ENCODE measurements at regions not wholly inside any gene's neighbourhood (a gene's known extent, or its start where the extent isn't known, plus 50 kb on each side); places are given as distances from the start of the nearest gene placed in this dataset.

DNA sequence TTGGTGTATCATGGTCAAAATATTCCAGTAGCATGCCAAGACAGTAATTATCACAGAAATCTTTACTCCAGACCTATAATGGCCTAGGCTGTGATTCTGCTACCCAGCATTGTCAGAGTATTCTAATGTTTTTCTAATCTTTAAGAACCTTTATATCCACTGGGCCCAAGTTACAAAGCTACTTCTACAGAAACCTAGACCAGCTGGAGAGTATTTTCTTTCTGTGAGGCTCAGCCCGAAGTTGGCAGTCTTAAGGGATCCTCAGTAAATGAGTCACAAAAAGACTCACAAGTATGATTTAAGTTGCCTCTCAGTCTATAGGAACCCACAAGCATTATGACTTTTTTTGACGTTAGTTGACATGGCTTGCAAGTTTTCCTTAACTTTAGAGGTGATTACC is 638.5 kb upstream of the FAM241A start:
- CTCF ChIA-PET = no interaction called here
- intact Hi-C loops (cut with micrococcal nuclease; ENCODE audit: unreplicated experiment) (no loop called here), in situ Hi-C loops (cut with HindIII; ENCODE audit: low pct_unique_long_range_greater_than_20kb, low sequenced_read_pairs) (no loop called here)
- Histone ChIP-seq H3K27me3 (ENCODE audit: control insufficient read depth, insufficient read depth, low read length) (no peaks in the 10 kb centered on the region), H3K27ac (ENCODE audit: low read length) (no peak overlapping the region), H3K36me3 (ENCODE audit: control insufficient read depth, insufficient read depth, low read length) (no peaks in the 10 kb centered on the region), H3K4me1 (ENCODE audit: control insufficient read depth, insufficient read depth, low read length) (no peaks in the 10 kb centered on the region), H3K9me3 (ENCODE audit: control insufficient read depth, insufficient read depth, low read depth, low read length) (no peaks in the 10 kb centered on the region), H3K4me3 (ENCODE audit: low read depth in 2 of 2, low read length in 2 of 2) (no peak overlapping the region)
- DNase-seq (ENCODE audit: low read depth, low spot score) = no peak
- no peak for ATAC-seq
- no peak for TF ChIP-seq TCF7L2 (IDR thresholded peaks at IDR 0.05; ENCODE audit: low read depth, low read length)
- TF ChIP-seq, protein P1, sequence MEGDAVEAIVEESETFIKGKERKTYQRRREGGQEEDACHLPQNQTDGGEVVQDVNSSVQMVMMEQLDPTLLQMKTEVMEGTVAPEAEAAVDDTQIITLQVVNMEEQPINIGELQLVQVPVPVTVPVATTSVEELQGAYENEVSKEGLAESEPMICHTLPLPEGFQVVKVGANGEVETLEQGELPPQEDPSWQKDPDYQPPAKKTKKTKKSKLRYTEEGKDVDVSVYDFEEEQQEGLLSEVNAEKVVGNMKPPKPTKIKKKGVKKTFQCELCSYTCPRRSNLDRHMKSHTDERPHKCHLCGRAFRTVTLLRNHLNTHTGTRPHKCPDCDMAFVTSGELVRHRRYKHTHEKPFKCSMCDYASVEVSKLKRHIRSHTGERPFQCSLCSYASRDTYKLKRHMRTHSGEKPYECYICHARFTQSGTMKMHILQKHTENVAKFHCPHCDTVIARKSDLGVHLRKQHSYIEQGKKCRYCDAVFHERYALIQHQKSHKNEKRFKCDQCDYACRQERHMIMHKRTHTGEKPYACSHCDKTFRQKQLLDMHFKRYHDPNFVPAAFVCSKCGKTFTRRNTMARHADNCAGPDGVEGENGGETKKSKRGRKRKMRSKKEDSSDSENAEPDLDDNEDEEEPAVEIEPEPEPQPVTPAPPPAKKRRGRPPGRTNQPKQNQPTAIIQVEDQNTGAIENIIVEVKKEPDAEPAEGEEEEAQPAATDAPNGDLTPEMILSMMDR (IDR thresholded peaks at IDR 0.05) = no peak
- no peak for TF ChIP-seq SIN3A (IDR thresholded peaks at IDR 0.05; ENCODE audit: borderline replicate concordance, insufficient read depth, low read depth, low read length)
- TF ChIP-seq POLR2AphosphoS5 (IDR thresholded peaks at IDR 0.05; ENCODE audit: low read depth, low read length) = no peak
- no TSS peak for BruUV-seq (replicated peaks)
- POLR2A ChIA-PET = no interaction called here

DNA sequence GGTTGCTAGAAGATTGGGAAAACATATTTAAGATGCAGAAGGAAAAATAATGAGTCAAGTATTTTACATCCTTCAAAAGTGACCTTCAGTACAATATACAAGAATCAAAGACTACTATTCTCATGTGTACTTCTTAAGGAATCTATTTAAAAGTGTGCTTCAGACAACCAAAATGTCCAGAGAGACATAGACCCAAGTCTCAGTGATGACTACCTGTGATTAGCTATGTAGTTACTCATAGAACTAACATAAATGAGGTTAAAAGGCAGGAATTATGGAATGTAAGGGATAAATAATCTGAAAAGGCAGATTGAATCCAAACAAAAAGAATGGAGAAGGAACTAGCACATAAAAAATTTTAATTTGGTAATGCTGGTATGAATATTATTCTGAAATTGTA is 634.7 kb upstream of the FAM241A start:
- intact Hi-C loops (cut with micrococcal nuclease; ENCODE audit: unreplicated experiment) (no loop called here), in situ Hi-C loops (cut with HindIII; ENCODE audit: low pct_unique_long_range_greater_than_20kb, low sequenced_read_pairs) (no loop called here)
- Histone ChIP-seq H3K9me3 (ENCODE audit: control insufficient read depth, insufficient read depth, low read depth, low read length) (no peaks in the 10 kb centered on the region), H3K27me3 (ENCODE audit: control insufficient read depth, insufficient read depth, low read length) (no peaks in the 10 kb centered on the region), H3K4me3 (ENCODE audit: low read depth in 2 of 2, low read length in 2 of 2) (no peak overlapping the region), H3K36me3 (ENCODE audit: control insufficient read depth, insufficient read depth, low read length) (no peaks in the 10 kb centered on the region), H3K27ac (ENCODE audit: low read length) (no peak overlapping the region), H3K4me1 (ENCODE audit: control insufficient read depth, insufficient read depth, low read length) (no peaks in the 10 kb centered on the region)
- ATAC-seq (no peak), DNase-seq (ENCODE audit: low read depth, low spot score) (no peak)
- TF ChIP-seq, protein P1 (IDR thresholded peaks at IDR 0.05) = no peak
- TF ChIP-seq TCF7L2 (IDR thresholded peaks at IDR 0.05; ENCODE audit: low read depth, low read length) (no peak), SIN3A (IDR thresholded peaks at IDR 0.05; ENCODE audit: borderline replicate concordance, insufficient read depth, low read depth, low read length) (no peak), POLR2AphosphoS5 (IDR thresholded peaks at IDR 0.05; ENCODE audit: low read depth, low read length) (no peak)
- TF ChIP-seq, protein P2, sequence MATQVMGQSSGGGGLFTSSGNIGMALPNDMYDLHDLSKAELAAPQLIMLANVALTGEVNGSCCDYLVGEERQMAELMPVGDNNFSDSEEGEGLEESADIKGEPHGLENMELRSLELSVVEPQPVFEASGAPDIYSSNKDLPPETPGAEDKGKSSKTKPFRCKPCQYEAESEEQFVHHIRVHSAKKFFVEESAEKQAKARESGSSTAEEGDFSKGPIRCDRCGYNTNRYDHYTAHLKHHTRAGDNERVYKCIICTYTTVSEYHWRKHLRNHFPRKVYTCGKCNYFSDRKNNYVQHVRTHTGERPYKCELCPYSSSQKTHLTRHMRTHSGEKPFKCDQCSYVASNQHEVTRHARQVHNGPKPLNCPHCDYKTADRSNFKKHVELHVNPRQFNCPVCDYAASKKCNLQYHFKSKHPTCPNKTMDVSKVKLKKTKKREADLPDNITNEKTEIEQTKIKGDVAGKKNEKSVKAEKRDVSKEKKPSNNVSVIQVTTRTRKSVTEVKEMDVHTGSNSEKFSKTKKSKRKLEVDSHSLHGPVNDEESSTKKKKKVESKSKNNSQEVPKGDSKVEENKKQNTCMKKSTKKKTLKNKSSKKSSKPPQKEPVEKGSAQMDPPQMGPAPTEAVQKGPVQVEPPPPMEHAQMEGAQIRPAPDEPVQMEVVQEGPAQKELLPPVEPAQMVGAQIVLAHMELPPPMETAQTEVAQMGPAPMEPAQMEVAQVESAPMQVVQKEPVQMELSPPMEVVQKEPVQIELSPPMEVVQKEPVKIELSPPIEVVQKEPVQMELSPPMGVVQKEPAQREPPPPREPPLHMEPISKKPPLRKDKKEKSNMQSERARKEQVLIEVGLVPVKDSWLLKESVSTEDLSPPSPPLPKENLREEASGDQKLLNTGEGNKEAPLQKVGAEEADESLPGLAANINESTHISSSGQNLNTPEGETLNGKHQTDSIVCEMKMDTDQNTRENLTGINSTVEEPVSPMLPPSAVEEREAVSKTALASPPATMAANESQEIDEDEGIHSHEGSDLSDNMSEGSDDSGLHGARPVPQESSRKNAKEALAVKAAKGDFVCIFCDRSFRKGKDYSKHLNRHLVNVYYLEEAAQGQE (IDR thresholded peaks at IDR 0.05; ENCODE audit: insufficient read depth in 1 of 2, low read depth in 2 of 2, low read length in 1 of 2) = no peak
- no TSS peak for BruUV-seq (replicated peaks)
- ChIA-PET POLR2A (no interaction called here), CTCF (no interaction called here)
